LNCAP (cell line): ENCODE measurements at regions not wholly inside any gene's neighbourhood (a gene's known extent, or its start where the extent isn't known, plus 50 kb on each side); places are given as distances from the start of the nearest gene placed in this dataset.

Source experiments
- CTCF ChIP-seq: fragments of 450-650 bp; IDR thresholded peaks from 2 replicates; pipeline ENCODE4 v1.5.1; 2017; ENCODE audit warnings: mild to moderate bottlenecking

- TF ChIP-seq CTCF, result no peak
Observed at GRCh38 chr6:4381381-4381780, 246.0 kb upstream of the ECI2 start.

DNA sequence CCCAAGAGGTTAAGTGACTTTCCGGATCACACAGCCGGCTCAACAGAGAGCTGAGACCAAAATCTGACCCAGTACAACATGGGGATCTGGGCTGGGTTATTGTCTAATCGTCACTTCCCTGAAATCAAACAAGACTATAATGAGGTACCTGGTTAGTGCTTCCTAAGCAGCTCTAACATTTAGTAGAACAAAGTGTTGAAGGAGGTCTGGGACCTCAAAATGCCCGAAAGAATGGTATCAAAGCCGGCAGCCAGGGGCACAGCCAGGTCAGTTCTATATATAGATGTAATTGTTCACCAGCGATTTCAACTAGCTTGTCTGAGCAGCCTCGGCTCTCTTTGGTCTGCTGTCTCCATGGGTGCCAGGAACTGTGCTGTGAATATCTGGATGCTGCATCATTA is 245.5 kb upstream of the ECI2 start:
- no peak for TF ChIP-seq CTCF

DNA sequence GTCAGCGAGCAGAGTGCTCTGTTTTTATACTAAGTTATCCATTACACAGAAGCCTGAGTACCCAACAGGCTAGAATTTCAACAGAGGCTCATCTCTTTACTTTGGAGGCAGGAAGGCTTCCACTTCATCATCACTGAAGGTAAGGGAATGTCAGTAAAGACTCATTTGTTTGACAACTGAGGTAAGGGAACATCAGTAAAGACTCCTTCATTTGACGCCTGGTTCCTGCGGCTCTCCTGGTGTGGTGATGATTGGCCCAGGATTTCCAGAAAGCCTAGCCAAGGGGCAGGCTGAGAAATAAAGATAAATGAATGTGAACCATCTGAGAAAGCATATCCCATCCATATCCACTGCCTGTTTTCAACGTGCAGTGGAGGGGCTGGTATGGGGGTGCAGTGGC is 244.6 kb upstream of the ECI2 start:
- no peak for TF ChIP-seq CTCF

DNA sequence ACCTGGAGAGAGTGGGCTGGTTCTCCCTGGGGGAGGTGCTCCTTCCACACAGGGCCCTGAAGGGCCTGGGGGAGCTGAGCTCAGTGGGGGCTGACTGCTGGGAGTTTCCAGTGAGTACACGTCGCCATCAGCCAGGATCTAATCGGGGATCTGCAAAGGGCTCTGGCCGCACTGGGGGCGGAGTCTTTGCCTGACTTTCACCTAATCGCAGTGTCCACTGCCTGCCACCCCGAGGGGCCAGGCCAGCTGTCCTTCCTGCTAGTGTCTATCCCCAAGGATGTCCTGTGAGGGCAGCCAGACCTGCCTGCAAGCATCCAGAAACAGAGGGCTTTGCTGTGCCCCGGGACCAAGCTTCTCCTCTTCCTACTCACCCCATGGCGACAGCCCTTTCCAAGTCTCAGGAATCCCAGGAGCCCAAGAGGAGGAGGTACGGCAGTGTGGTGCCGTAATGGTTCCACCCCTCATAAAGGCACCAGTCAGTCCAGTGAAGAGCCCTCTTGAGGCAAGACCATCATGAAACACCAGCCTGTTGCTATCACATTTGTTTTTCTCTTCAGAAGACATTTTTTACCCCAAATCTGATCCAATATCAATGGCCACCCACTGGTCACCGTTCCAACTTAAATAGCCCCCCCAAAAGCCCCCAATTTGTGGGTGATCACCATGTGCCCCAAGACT is 243.1 kb upstream of the ECI2 start:
- no peak for TF ChIP-seq CTCF

- no peak for TF ChIP-seq CTCF
Observed at GRCh38 chr6:4377603-4378002, 242.2 kb upstream of the ECI2 start.

DNA sequence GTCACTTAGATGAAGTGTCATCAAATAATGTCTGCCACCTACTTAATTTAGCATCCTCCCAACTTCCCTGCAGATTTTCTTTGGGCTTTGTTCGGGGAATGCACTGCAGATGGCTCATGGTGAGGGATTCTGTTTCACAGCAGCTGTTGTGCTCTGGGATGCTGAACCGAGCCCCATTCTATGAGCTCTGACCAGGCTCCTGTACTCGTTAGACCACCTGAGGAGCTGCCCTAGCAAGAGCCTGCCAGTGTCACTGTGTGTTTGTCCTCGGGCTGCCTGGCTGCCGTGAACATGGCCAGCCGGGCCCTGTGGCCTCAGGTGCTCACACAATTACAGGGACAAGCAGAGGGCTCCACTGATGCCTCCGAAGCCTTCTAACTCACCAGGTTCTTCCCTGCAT is 238.8 kb upstream of the ECI2 start:
- TF ChIP-seq CTCF, result no peak

DNA sequence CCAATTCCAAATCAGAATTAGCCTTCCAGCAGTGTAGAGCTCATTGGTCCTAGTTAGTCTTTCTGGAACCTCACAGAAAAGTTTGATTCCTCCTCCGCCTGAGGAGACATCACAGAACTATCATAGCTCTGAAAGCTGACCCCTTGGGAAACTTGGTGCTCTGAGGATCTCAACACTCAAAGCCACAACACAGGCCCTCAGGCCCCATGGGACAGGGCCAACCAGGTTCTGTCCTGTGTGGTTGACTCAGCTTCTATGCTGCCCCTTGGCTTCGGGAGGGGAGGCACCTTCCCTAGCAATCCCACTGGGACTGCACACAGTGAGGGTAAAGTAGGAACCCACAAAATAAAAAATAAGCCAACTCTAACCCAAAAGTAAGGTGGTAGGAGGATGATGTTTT is 237.5 kb upstream of the ECI2 start:
- no peak for TF ChIP-seq CTCF
